Ovary (tissue), 7 donors: ENCODE measurements at regions not wholly inside any gene's neighbourhood (a gene's known extent, or its start where the extent isn't known, plus 50 kb on each side); places are given as distances from the start of the nearest gene placed in this dataset.

ENCODE experiments used
- DNase-seq, 5 donors: peaks; one replicate each; pipeline ENCODE4 v3.0.0-alpha.2; 2019 to 2020
- H3K27ac ChIP-seq, 2 donors: fragments of 200-600 bp; one replicate each; pipeline versions ENCODE4 v1.5.1 to v1.8.0; 2019 to 2022
- H3K27me3 ChIP-seq: fragments of 200-600 bp; one replicate; pipeline ENCODE4 v1.8.0; 2022
- H3K36me3 ChIP-seq: fragments of 200-600 bp; sonication (generic); one replicate; pipeline ENCODE4 v1.5.1; 2019
- H3K4me1 ChIP-seq: one replicate; pipeline ENCODE4 v1.8.1; 2013; ENCODE audit warnings: mild to moderate bottlenecking, moderate library complexity; ENCODE audit not compliant: insufficient read depth
- H3K4me3 ChIP-seq: fragments of 200-600 bp; sonication (generic); one replicate; pipeline ENCODE4 v1.5.1; 2017
- H3K9me3 ChIP-seq, 2 donors: fragments of 200-600 bp in 1 of 2; sonication (generic) in 1 of 2; one replicate each; pipeline versions ENCODE4 v1.5.1 to v1.8.1; 2013 to 2019; ENCODE audit warnings: mild to moderate bottlenecking in 1 of 2, moderate library complexity in 1 of 2
- EP300 ChIP-seq: sonication (generic); formaldehyde crosslinking; IDR thresholded peaks from one replicate; pipeline ENCODE4 v1.6.1; 2017; ENCODE audit warnings: antibody characterized with exemption
- POLR2A ChIP-seq: fragments of 450-650 bp; IDR thresholded peaks from one replicate; pipeline ENCODE4 v1.6.1; 2017; ENCODE audit warnings: antibody characterized with exemption, mild to moderate bottlenecking, moderate library complexity
- WGBS, 3 donors: extraction: QIAGEN DNeasy Blood & Tissue Kit in 1 of 3; methylation state at CpG; one replicate each; pipeline versions ENCODE4 v1.1.5 to v1.1.7; 2013 to 2017; 5-methylcytosine and 5-hydroxymethylcytosine counted together
- intact Hi-C, 4 donors: fragments of 100-400 bp; cut with DNase I; formaldehyde crosslinking; loops; one replicate each; pipeline versions ENCODE4 v1.11.0 to v1.15.1; 2022 to 2023
- TF ChIP-seq, protein P1 (sequence below), 3 donors: fragments of 450-650 bp in 2 of 3; fragments of 200-600 bp in 1 of 3; IDR thresholded peaks; one replicate each; pipeline versions ENCODE4 v1.5.1 to v1.8.0; 2016 to 2022; ENCODE audit warnings: antibody characterized with exemption in 3 of 3, mild to moderate bottlenecking in 1 of 3
- donor health status: DM: no; HTN: no; CAD: no; lungs with moderate emphysema.
- donor health status: DM: no; HTN: no; CAD: no.
- donor health status: Bipolar disorder and iron deficiency.
- donor health status: DM: no; HTN: no; CAD: no.
- donor health status: DM: yes; HTN: yes; CAD: no.

DNA sequence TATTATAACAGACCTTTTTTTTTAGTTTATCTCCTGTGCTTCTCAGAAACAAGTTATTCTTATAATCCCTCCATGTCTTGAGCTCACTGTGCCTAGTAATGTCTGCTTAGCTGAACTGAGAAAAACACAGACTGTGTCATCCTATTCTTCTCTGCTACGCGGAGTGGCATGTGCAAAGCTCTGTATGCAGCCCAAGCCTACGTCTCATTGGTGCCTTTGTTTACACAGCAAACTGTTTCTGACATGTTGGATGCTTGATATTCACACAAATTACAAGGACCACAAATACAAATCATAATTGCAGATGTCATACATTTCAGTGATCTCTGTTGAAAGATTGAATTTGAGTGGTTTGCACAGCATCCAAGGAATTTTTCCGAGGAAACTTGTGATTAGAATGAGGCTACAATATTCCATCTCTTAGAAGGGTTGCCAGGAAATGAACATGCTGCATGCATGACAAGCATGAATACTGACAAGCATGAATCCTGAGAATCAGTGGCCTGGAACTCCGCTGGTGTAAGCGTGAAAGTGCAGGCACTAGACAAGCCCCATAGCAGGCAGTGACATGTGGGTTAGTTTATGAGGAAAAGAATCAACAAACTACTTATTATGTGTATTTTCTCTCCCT lies 128.4 kb upstream of the SGK1 start:
- Histone ChIP-seq H3K36me3 (no peaks in the 10 kb centered on the region), H3K27me3 (no peaks in the 10 kb centered on the region), H3K9me3 (no peaks in the 10 kb centered on the region), H3K4me1 (no peaks in the 10 kb centered on the region), H3K4me3 (no peak overlapping the region), H3K27ac (no peak overlapping the region)
- TF ChIP-seq EP300 (no peak), POLR2A (no peak)
- TF ChIP-seq, protein P1, sequence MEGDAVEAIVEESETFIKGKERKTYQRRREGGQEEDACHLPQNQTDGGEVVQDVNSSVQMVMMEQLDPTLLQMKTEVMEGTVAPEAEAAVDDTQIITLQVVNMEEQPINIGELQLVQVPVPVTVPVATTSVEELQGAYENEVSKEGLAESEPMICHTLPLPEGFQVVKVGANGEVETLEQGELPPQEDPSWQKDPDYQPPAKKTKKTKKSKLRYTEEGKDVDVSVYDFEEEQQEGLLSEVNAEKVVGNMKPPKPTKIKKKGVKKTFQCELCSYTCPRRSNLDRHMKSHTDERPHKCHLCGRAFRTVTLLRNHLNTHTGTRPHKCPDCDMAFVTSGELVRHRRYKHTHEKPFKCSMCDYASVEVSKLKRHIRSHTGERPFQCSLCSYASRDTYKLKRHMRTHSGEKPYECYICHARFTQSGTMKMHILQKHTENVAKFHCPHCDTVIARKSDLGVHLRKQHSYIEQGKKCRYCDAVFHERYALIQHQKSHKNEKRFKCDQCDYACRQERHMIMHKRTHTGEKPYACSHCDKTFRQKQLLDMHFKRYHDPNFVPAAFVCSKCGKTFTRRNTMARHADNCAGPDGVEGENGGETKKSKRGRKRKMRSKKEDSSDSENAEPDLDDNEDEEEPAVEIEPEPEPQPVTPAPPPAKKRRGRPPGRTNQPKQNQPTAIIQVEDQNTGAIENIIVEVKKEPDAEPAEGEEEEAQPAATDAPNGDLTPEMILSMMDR (IDR thresholded peaks at IDR 0.05), result no peak
- intact Hi-C loops, result no loop called here
- WGBS, 3 donors, result 52 to 58% (median 55%) methylated on average over 6 of the region's 6 CpGs
- no peak for DNase-seq

DNA sequence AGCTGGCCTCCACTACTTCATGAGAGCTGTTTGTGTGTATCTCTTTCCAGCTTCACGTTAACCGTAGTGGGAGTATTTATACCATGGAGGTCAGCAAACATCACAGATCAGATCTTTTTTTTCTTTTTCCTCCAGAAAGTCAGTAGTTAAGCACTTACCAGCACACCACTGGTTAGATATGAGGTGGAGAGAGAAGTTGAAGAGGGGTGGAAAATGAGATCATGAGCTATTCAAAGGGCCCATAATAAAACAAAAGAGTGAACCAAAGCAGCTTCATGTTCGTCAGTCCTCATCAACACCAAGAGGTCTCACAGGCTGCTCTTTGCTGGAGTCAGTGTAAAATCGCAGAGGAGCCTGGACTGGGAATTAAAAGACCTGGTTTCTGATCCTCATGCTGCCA lies 125.1 kb upstream of the SGK1 start:
- 60 to 76% (median 74%) methylated on average over 4 of the region's 4 CpGs for WGBS, 3 donors
- no peak for DNase-seq
- H3K27me3 ChIP-seq, result no peaks in the 10 kb centered on the region
- H3K4me3 ChIP-seq, result no peak overlapping the region
- no peak overlapping the region for H3K27ac ChIP-seq
- intact Hi-C loops, result no loop called here
- no peaks in the 10 kb centered on the region for H3K36me3 ChIP-seq
- TF ChIP-seq EP300, result no peak
- TF ChIP-seq POLR2A, result no peak
- TF ChIP-seq, protein P1 (IDR thresholded peaks at IDR 0.05), result no peak
- H3K9me3 ChIP-seq, result no peaks in the 10 kb centered on the region
- H3K4me1 ChIP-seq, result no peaks in the 10 kb centered on the region

DNA sequence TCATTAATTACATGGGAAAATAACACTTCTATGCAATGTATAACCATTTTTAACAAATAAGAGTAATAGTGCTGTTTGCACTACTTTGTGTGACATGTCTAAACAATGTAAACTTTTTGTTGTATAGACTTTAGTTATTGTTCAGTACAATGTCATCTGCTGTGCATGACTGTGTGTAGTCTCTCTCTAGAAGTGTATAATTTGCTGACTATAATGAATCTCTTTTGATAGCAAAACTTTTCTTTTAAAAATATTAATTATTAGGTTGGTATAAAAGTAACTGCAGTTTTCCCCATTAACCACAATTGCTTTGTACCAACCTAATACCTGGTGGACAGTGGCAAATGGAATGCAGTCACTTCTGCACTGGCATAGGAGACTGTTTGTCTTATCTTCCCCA lies 124.2 kb upstream of the SGK1 start:
- no peak for DNase-seq
- intact Hi-C loops, result no loop called here
- H3K9me3 ChIP-seq, result no peaks in the 10 kb centered on the region
- TF ChIP-seq POLR2A, result no peak
- TF ChIP-seq, protein P1 (IDR thresholded peaks at IDR 0.05), result no peak
- no peak for TF ChIP-seq EP300
- H3K4me1 ChIP-seq, result no peaks in the 10 kb centered on the region
- H3K36me3 ChIP-seq, result no peaks in the 10 kb centered on the region
- no peak overlapping the region for H3K27ac ChIP-seq
- H3K27me3 ChIP-seq, result no peaks in the 10 kb centered on the region
- no peak overlapping the region for H3K4me3 ChIP-seq

DNA sequence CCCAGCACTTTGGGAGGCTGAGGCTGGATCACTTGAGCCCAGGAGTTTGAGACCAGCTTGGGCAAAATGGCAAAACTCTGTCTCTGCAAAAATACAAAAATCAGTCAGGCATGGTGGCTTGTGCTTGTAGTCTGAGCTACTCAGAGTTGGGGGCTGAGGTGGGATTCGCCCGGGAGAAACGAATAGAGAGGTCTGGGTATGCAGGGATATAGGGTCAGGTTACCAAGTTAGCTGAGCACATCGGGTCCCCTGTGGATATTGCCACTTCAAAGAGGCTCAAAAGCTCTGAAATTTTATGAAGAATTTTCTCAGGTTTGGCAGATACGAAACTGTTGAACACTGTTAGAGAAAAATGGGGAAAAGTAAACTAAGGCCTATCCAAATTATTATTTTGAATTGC lies 120.9 kb upstream of the SGK1 start:
- intact Hi-C loops, result no loop called here
- 77 to 87% (median 81%) methylated on average over 5 of the region's 5 CpGs for WGBS, 3 donors
- Histone ChIP-seq H3K27me3 (no peaks in the 10 kb centered on the region), H3K27ac (no peak overlapping the region), H3K36me3 (no peaks in the 10 kb centered on the region), H3K9me3 (no peaks in the 10 kb centered on the region), H3K4me1 (peaks cover 2% of the 10 kb centered on the region), H3K4me3 (no peak overlapping the region)
- TF ChIP-seq, protein P1 (IDR thresholded peaks at IDR 0.05), result no peak
- TF ChIP-seq POLR2A (no peak), EP300 (no peak)
- no peak for DNase-seq
